ENCODE measurements at regions not wholly inside any gene's neighbourhood (a gene's known extent, or its start where the extent isn't known, plus 50 kb on each side); places are given as distances from the start of the nearest gene placed in this dataset.

- TF ChIP-seq, protein P1, sequence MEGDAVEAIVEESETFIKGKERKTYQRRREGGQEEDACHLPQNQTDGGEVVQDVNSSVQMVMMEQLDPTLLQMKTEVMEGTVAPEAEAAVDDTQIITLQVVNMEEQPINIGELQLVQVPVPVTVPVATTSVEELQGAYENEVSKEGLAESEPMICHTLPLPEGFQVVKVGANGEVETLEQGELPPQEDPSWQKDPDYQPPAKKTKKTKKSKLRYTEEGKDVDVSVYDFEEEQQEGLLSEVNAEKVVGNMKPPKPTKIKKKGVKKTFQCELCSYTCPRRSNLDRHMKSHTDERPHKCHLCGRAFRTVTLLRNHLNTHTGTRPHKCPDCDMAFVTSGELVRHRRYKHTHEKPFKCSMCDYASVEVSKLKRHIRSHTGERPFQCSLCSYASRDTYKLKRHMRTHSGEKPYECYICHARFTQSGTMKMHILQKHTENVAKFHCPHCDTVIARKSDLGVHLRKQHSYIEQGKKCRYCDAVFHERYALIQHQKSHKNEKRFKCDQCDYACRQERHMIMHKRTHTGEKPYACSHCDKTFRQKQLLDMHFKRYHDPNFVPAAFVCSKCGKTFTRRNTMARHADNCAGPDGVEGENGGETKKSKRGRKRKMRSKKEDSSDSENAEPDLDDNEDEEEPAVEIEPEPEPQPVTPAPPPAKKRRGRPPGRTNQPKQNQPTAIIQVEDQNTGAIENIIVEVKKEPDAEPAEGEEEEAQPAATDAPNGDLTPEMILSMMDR (IDR thresholded peaks at IDR 0.05; ENCODE audit: low read length), result no peak
- no peak for TF ChIP-seq EZH2 (IDR thresholded peaks at IDR 0.05; ENCODE audit: borderline replicate concordance, low read length)
These were observed 572.6 kb upstream of the CLINT1 start for GRCh38 chr5:158431369-158432029.
